AG10803 (cell line): ENCODE measurements at regions not wholly inside any gene's neighbourhood (a gene's known extent, or its start where the extent isn't known, plus 50 kb on each side); places are given as distances from the start of the nearest gene placed in this dataset.

Experiments used
- DNase-seq: peaks from one replicate; pipeline ENCODE4 v3.0.0; 2010; ENCODE audit warnings: low read depth
- H3K4me3 ChIP-seq: 2 replicates; pipeline ENCODE4 v1.5.1; 2011; ENCODE audit warnings: mild to moderate bottlenecking, low read length, control low read depth
- TF ChIP-seq, protein P1 (sequence below): conservative IDR thresholded peaks from 2 replicates; pipeline ENCODE4 v1.5.1; 2011; ENCODE audit warnings: mild to moderate bottlenecking, low read length, control low read depth, inconsistent platforms

- TF ChIP-seq, protein P1, sequence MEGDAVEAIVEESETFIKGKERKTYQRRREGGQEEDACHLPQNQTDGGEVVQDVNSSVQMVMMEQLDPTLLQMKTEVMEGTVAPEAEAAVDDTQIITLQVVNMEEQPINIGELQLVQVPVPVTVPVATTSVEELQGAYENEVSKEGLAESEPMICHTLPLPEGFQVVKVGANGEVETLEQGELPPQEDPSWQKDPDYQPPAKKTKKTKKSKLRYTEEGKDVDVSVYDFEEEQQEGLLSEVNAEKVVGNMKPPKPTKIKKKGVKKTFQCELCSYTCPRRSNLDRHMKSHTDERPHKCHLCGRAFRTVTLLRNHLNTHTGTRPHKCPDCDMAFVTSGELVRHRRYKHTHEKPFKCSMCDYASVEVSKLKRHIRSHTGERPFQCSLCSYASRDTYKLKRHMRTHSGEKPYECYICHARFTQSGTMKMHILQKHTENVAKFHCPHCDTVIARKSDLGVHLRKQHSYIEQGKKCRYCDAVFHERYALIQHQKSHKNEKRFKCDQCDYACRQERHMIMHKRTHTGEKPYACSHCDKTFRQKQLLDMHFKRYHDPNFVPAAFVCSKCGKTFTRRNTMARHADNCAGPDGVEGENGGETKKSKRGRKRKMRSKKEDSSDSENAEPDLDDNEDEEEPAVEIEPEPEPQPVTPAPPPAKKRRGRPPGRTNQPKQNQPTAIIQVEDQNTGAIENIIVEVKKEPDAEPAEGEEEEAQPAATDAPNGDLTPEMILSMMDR = no peak
- no peak overlapping the region for H3K4me3 ChIP-seq
- DNase-seq = no peak
These were observed 229.6 kb upstream of the NAV3 start for GRCh38 chr12:77601069-77601468.

GRCh38 chr12:77600468-77600843, 230.2 kb upstream of the NAV3 start:
- no peak for DNase-seq
- TF ChIP-seq, protein P1 = no peak
- no peak overlapping the region for H3K4me3 ChIP-seq

DNA sequence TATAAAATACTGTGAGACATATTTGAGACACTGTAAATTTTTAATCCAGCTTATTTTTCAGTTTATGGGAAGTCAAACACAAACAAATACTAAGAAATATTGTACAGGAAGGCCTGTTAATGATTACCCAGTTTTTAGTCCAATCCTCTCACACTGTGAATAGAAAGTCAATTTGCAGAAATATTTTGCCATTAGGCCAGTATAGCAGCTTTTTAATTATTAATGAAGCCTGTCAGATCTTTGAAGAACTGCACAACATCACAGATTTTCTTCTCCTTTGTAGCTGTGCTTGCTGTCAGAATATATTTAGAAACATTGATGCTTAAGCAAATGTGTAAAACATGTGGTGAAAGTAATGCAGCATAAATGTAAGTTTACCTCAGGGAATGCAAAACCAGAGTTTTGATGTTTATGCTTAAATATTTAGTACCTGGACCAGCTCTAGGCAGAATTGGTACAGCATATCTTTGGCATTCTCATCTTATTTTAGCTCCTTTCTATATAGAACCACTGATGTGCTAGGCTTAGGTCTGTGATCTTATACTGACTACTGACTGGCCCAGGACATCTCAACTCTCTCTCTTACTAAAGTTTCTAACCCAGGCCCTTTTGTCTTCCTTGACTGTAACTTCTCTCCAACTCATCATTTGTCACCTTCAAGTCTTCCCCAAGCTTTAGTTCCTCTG, 230.8 kb upstream of the NAV3 start:
- TF ChIP-seq, protein P1 = no peak
- no peak overlapping the region for H3K4me3 ChIP-seq
- DNase-seq = no peak

DNA sequence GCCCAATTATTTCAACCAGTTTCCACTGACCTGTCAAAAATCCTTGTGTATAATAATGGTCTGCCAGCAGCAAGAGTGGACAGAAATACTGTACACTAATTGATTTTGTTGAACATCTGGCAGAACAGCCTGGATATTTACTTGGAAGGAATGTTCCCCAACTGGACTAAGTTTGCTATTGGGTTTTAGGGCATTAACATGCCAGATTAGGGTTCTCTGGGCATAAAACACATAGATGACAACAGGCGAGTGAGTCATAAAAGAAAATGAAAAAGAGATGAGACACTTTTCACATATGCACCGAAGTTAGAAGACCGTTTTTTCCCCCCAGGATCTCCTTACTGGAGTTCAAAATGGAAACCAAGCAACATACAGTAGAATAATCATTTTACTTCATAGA, 236.3 kb upstream of the NAV3 start:
- H3K4me3 ChIP-seq = no peak overlapping the region
- peak; percentile 76 for DNase-seq
- TF ChIP-seq, protein P1 = no peak

DNA sequence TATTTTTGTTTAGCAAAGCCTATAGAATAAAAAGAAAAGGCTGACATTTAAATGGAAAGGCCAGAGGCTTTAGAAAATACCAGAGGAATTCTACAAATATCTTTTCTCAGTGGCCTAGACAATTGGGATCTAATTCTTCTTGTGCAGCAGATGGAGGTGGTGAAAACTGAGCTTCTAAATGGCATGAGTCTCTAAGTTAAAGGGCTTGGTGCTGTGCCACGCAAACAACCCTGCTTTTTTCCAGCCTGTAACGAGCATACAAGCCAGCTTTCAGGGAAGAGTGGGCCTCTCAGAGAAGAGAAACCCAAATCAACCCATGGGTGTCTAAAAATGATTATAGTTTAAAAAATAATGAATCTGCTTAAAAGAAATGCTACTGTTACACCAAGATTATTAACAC, 237.9 kb upstream of the NAV3 start:
- TF ChIP-seq, protein P1 = no peak
- H3K4me3 ChIP-seq = no peak overlapping the region
- no peak for DNase-seq

DNA sequence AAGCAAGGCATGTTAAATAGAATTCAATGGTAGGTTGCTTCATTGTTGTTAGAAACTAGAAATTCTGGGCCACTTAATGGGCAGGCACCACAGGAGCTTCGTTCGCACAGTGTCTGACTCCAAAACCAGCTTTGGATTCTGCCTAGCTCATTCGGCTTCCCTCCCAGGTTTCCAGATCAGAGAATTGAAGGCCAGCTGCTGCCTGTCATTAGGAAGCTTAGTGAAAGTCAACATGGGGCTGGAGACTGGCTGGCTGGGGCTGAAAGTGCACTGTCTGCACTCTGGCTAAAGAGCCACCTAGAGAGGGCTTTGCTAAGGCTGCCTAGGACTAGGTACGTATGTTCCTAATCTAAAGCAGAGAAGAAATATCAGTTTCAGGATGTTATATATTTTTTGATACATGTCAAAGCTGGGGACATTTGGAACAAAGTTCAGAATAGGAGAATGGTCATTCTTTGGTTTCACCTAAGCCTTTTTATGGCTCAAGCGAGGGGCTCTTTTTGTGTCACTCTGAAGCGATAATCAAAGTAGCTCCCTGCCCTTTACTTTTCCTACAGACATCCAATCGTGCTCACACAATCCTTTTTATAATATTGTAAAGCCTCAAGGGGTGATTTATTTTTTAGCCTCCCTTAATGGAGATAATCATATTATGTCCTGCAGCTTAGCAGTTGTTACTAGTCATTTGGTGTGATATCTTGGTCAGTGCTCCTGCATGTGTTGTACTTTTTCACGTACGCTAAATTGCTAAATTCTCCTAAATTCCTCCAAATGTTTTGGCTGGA, 238.5 kb upstream of the NAV3 start:
- no peak overlapping the region for H3K4me3 ChIP-seq
- DNase-seq = no peak
- TF ChIP-seq, protein P1 = no peak

DNA sequence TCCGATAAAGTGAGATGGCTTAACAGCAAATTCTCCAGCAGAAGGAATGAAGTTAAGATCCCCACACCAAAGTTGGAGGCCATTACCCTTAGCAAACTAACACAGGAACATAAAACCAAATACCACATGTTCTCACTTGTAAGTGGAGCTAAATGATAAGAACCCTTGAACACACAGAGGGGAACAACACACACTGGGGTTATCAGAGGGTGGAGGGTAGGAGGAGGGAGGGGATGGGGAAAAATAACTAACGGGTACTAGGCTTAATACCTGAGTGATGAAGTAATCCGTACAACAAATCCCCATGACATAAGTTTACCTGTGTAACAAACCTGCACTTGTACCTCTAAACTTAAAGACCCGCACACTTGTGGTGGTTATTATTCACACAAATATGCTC, 240.4 kb upstream of the NAV3 start:
- TF ChIP-seq, protein P1 = no peak
- no peak overlapping the region for H3K4me3 ChIP-seq
- DNase-seq = no peak
